ENCODE measurements at regions not wholly inside any gene's neighbourhood (a gene's known extent, or its start where the extent isn't known, plus 50 kb on each side); places are given as distances from the start of the nearest gene placed in this dataset.

GRCh38 chr9:126113176-126113575, 213.5 kb upstream of the MVB12B start:
- TF ChIP-seq POLR2A (IDR thresholded peaks at IDR 0.05): no peak
- TF ChIP-seq CTCF (IDR thresholded peaks at IDR 0.05): no peak
- TF ChIP-seq POLR2AphosphoS5 (IDR thresholded peaks at IDR 0.05): no peak
- no peak for TF ChIP-seq EP300 (IDR thresholded peaks at IDR 0.05; ENCODE audit: low read depth)
